GM12878 (cell line): ENCODE measurements at regions not wholly inside any gene's neighbourhood (a gene's known extent, or its start where the extent isn't known, plus 50 kb on each side); places are given as distances from the start of the nearest gene placed in this dataset.

Experiments used
- ATAC-seq: fragments of 200-7000 bp; cut with Tn5 transposase; 3 replicates; pipeline ENCODE4 v1.9.1; 2020; ENCODE audit warnings: mild to moderate bottlenecking, moderate library complexity
- BruUV-seq: library from RNA; stranded (reverse); fragments of 400-500 nt; replicated peaks from 2 replicates; lab custom pipeline; 2021; lab: Mats Ljungman, UMichigan
- CTCF ChIA-PET: fragments of 300-600 bp; sonication (Branson Sonifier 250); formaldehyde crosslinking; extraction: SDS; loops from one replicate; lab custom pipeline; 2021; ENCODE audit warnings: inconsistent platforms; lab: Yijun Ruan, JAX
- POLR2A ChIA-PET: fragments of 350-600 bp; formaldehyde crosslinking; extraction: SDS; loops from one replicate; lab custom pipeline; 2021; ENCODE audit warnings: inconsistent platforms; lab: Charles Lee
- RAD21 ChIA-PET: fragments of 300-600 bp; sonication (Branson Sonifier 250); formaldehyde crosslinking; loops from one replicate; lab custom pipeline; 2023; ENCODE audit warnings: antibody characterized with exemption; ENCODE audit not compliant: unreplicated experiment; lab: Charles Lee
- SMC1A ChIA-PET: fragments of 300-600 bp; sonication (Branson Sonifier 250); formaldehyde crosslinking; loops from one replicate; lab custom pipeline; 2023; ENCODE audit not compliant: unreplicated experiment, uncharacterized antibody; lab: Charles Lee
- DNase-seq: peaks from one replicate; pipeline ENCODE4 v3.0.0-alpha.2; 2011; ENCODE audit warnings: low read depth, low spot score
- FAIRE-seq: peaks from 3 replicates; lab custom pipeline; 2011; peaks lifted over from hg19 to GRCh38; lab: Jason Lieb, UNC
- H2AFZ ChIP-seq: 2 replicates; pipeline ENCODE4 v1.6.0; 2011; ENCODE audit warnings: low read depth, low read length, control low read depth; ENCODE audit not compliant: control insufficient read depth
- H3K27ac ChIP-seq: 2 replicates; pipeline ENCODE4 v1.5.1; 2011; ENCODE audit warnings: control low read depth; ENCODE audit not compliant: control insufficient read depth, insufficient read depth
- H3K27me3 ChIP-seq, 2 experiments: replicated peaks in 1 of 2; 2 replicates each; pipeline versions ENCODE4 v1.6.0 to v1.6.1; 2011; ENCODE audit warnings: low read length in 1 of 2; ENCODE audit not compliant: control insufficient read depth in 2 of 2, insufficient read depth in 2 of 2
- H3K36me3 ChIP-seq, 2 experiments: 2 replicates each; pipeline ENCODE4 v1.5.1; 2011; ENCODE audit warnings: low read length in 1 of 2; ENCODE audit not compliant: control insufficient read depth in 2 of 2, insufficient read depth in 2 of 2
- H3K4me1 ChIP-seq: 2 replicates; pipeline ENCODE4 v1.6.1; 2011; ENCODE audit warnings: mild to moderate bottlenecking, low read length, moderate library complexity, mixed read lengths; ENCODE audit not compliant: control insufficient read depth, insufficient read depth
- H3K4me2 ChIP-seq: 2 replicates; pipeline ENCODE4 v1.6.0; 2011; ENCODE audit warnings: control low read depth; ENCODE audit not compliant: control insufficient read depth, insufficient read depth
- H3K4me3 ChIP-seq: fragments of 200-600 bp; sonication (generic); 2 replicates; pipeline ENCODE4 v1.5.1; 2016
- H3K79me2 ChIP-seq: 2 replicates; pipeline ENCODE4 v1.6.0; 2011; ENCODE audit warnings: low read length; ENCODE audit not compliant: control insufficient read depth, insufficient read depth
- H3K9ac ChIP-seq: 2 replicates; pipeline ENCODE4 v1.8.0; 2011; ENCODE audit warnings: low read length, control low read depth, mixed read lengths; ENCODE audit not compliant: control insufficient read depth, insufficient read depth
- H3K9me3 ChIP-seq: replicated peaks from 3 replicates; pipeline ENCODE4 v1.5.1; 2011; ENCODE audit warnings: mild to moderate bottlenecking, low read length; ENCODE audit not compliant: control insufficient read depth, insufficient read depth
- H4K20me1 ChIP-seq: 2 replicates; pipeline ENCODE4 v1.6.0; 2011; ENCODE audit not compliant: control insufficient read depth, insufficient read depth
- CBX5 ChIP-seq: sonication (generic); IDR thresholded peaks from 2 replicates; pipeline ENCODE4 v1.6.1; 2016; ENCODE audit warnings: low read depth, moderate library complexity, mild to moderate bottlenecking, inconsistent platforms
- CHD1 ChIP-seq: IDR thresholded peaks from 2 replicates; pipeline ENCODE4 v1.6.1; 2012; ENCODE audit warnings: low read depth, low read length, improper control_type of control experiment
- CREM ChIP-seq: IDR thresholded peaks from 2 replicates; pipeline ENCODE4 v1.6.1; 2014; ENCODE audit warnings: antibody characterized with exemption, low read depth
- KLF5 ChIP-seq: fragments of 450-650 bp; IDR thresholded peaks from 2 replicates; pipeline ENCODE4 v1.6.1; 2014; ENCODE audit warnings: mild to moderate bottlenecking; ENCODE audit not compliant: partially characterized antibody
- MTA3 ChIP-seq: IDR thresholded peaks from 2 replicates; pipeline ENCODE4 v1.6.1; 2012; ENCODE audit warnings: low read length, inconsistent platforms, borderline replicate concordance
- MXI1 ChIP-seq: fragments of 150-350 bp; IDR thresholded peaks from 2 replicates; pipeline ENCODE4 v1.6.1; 2011; ENCODE audit warnings: low read depth, mild to moderate bottlenecking, inconsistent platforms, low read length, improper control_type of control experiment
- RCOR1 ChIP-seq: conservative IDR thresholded peaks from 2 replicates; pipeline ENCODE4 v1.6.1; 2012; ENCODE audit warnings: low read depth, low read length, improper control_type of control experiment
- SIN3A ChIP-seq: IDR thresholded peaks from 2 replicates; pipeline ENCODE4 v1.6.1; 2012; ENCODE audit warnings: low read depth, low read length, improper control_type of control experiment
- YY1 ChIP-seq: IDR thresholded peaks from 2 replicates; pipeline ENCODE4 v1.6.1; 2011; ENCODE audit warnings: low read depth, mild to moderate bottlenecking, low read length
- WGBS: methylation state at CpG from one replicate; pipeline ENCODE4 v1.1.6; 2016; ENCODE audit warnings: low lambda C conversion rate; ENCODE audit not compliant: insufficient replicate concordance, insufficient coverage; ENCODE audit errors: missing lambda C conversion rate; 5-methylcytosine and 5-hydroxymethylcytosine counted together
- in situ Hi-C: fragments of 300-500 bp; cut with MboI; formaldehyde crosslinking; loops from 9 replicates; pipeline ENCODE4 v1.14.3; 2018; ENCODE audit warnings: mixed read lengths
- intact Hi-C: fragments of 100-400 bp; cut with micrococcal nuclease; formaldehyde crosslinking; loops from one replicate; pipeline ENCODE4 v1.14.2; 2022; ENCODE audit not compliant: unreplicated experiment
- TF ChIP-seq, protein P1 (sequence below): fragments of 450-650 bp; IDR thresholded peaks from 2 replicates; pipeline ENCODE4 v1.6.1; 2017; ENCODE audit warnings: mild to moderate bottlenecking, moderate library complexity
- TF ChIP-seq, protein P2 (sequence below): IDR thresholded peaks from 2 replicates; pipeline ENCODE4 v1.6.1; 2011; ENCODE audit warnings: low read depth, low read length, improper control_type of control experiment, borderline replicate concordance

DNA sequence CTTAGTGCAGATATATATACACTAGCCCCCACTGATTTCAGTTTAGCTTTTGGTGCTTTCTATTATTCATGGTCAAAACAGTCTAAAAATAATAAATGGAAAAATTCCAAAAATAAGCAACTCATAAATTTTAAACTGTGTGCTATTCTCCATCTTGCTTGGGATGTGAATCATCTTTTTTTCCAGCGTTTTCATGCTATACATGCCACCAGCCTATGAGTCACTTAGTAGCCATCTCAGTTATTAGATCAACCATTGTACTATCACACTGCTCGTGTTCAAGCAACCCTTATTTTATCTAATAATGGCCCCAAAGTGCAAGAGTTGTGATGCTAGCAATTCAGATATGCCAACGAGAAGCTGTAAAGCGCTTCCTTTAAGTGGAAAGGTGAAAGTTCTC, 73.9 kb upstream of the KRR1 start:
- POLR2A ChIA-PET, result no interaction called here
- Histone ChIP-seq H3K27ac (no peak overlapping the region), H3K4me1 (no peaks in the 10 kb centered on the region), H3K27me3 (no peaks in the 10 kb centered on the region), H3K4me3 (no peak overlapping the region), H3K79me2 (no peaks in the 10 kb centered on the region), H4K20me1 (no peaks in the 10 kb centered on the region), H3K9me3 (no peaks in the 10 kb centered on the region), H2AFZ (no peak overlapping the region), H3K36me3 (no peaks in the 10 kb centered on the region), H3K9ac (no peak overlapping the region), H3K4me2 (no peak overlapping the region)
- CTCF ChIA-PET, result interaction anchor here (0.7 to 0.9 kb wide), 2 partner anchors 11 to 448 kb away, joined by 3 to 4 read pairs; no protein-coding TSS in a partner anchor
- SMC1A ChIA-PET, result interaction anchor here (0.6 to 1.0 kb wide), 2 partner anchors 22 to 166 kb away, joined by 3 read pairs; no protein-coding TSS in a partner anchor
- RAD21 ChIA-PET, result no interaction called here
- TF ChIP-seq KLF5 (no peak), RCOR1 (no peak), YY1 (no peak), MTA3 (no peak), MXI1 (no peak), SIN3A (no peak), CHD1 (no peak), CREM (no peak), CBX5 (no peak)
- TF ChIP-seq, protein P1, sequence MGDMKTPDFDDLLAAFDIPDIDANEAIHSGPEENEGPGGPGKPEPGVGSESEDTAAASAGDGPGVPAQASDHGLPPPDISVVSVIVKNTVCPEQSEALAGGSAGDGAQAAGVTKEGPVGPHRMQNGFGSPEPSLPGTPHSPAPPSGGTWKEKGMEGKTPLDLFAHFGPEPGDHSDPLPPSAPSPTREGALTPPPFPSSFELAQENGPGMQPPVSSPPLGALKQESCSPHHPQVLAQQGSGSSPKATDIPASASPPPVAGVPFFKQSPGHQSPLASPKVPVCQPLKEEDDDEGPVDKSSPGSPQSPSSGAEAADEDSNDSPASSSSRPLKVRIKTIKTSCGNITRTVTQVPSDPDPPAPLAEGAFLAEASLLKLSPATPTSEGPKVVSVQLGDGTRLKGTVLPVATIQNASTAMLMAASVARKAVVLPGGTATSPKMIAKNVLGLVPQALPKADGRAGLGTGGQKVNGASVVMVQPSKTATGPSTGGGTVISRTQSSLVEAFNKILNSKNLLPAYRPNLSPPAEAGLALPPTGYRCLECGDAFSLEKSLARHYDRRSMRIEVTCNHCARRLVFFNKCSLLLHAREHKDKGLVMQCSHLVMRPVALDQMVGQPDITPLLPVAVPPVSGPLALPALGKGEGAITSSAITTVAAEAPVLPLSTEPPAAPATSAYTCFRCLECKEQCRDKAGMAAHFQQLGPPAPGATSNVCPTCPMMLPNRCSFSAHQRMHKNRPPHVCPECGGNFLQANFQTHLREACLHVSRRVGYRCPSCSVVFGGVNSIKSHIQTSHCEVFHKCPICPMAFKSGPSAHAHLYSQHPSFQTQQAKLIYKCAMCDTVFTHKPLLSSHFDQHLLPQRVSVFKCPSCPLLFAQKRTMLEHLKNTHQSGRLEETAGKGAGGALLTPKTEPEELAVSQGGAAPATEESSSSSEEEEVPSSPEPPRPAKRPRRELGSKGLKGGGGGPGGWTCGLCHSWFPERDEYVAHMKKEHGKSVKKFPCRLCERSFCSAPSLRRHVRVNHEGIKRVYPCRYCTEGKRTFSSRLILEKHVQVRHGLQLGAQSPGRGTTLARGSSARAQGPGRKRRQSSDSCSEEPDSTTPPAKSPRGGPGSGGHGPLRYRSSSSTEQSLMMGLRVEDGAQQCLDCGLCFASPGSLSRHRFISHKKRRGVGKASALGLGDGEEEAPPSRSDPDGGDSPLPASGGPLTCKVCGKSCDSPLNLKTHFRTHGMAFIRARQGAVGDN, result no peak
- TF ChIP-seq, protein P2, sequence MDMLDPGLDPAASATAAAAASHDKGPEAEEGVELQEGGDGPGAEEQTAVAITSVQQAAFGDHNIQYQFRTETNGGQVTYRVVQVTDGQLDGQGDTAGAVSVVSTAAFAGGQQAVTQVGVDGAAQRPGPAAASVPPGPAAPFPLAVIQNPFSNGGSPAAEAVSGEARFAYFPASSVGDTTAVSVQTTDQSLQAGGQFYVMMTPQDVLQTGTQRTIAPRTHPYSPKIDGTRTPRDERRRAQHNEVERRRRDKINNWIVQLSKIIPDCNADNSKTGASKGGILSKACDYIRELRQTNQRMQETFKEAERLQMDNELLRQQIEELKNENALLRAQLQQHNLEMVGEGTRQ, result no peak
- no TSS peak for BruUV-seq
- FAIRE-seq (no peak), DNase-seq (no peak), ATAC-seq (no peak)
- intact Hi-C loops (no loop called here), in situ Hi-C loops (no loop called here)
- WGBS, result 20% methylated on average over 4 of the region's 4 CpGs
